Gastrocnemius medialis (tissue), 4 donors: ENCODE measurements at regions not wholly inside any gene's neighbourhood (a gene's known extent, or its start where the extent isn't known, plus 50 kb on each side); places are given as distances from the start of the nearest gene placed in this dataset.

Experiments used
- ATAC-seq, 2 donors: fragments of 150-250 bp; one replicate each; pipeline ENCODE4 v1.9.1; 2016
- DNase-seq, 2 donors: peaks; one replicate each; pipeline ENCODE4 v3.0.0-alpha.2; 2019
- H3K27ac ChIP-seq, 4 donors: fragments of 200-600 bp; sonication (generic); 1 replicate in 1 of 4; 2 replicates in 3 of 4; pipeline ENCODE4 v1.5.1; 2016 to 2018; ENCODE audit warnings: mild to moderate bottlenecking in 2 of 4, moderate library complexity in 1 of 4
- H3K27me3 ChIP-seq, 3 donors: fragments of 200-600 bp; sonication (generic) in 2 of 3; 1 replicate in 1 of 3; 2 replicates in 2 of 3; pipeline versions ENCODE4 v1.5.1 to v1.6.0; 2016 to 2019; ENCODE audit warnings: mild to moderate bottlenecking in 1 of 3, moderate library complexity in 1 of 3
- H3K36me3 ChIP-seq, 2 donors: fragments of 200-600 bp; sonication (generic) in 1 of 2; one replicate each; pipeline ENCODE4 v1.5.1; 2017 to 2018
- H3K4me1 ChIP-seq, 2 donors: fragments of 200-600 bp; sonication (generic) in 1 of 2; one replicate each; pipeline ENCODE4 v1.5.1; 2016 to 2017; ENCODE audit warnings: mild to moderate bottlenecking in 2 of 2
- H3K4me3 ChIP-seq, 4 donors: fragments of 200-600 bp; sonication (generic) in 3 of 4; 1 replicate in 1 of 4; 2 replicates in 3 of 4; pipeline ENCODE4 v1.5.1; 2016 to 2019; ENCODE audit warnings: mild to moderate bottlenecking in 2 of 4
- H3K9me3 ChIP-seq, 3 donors: fragments of 200-600 bp; sonication (generic) in 2 of 3; 1 replicate in 1 of 3; 2 replicates in 2 of 3; pipeline ENCODE4 v1.5.1; 2016 to 2019
- POLR2A ChIP-seq, 2 donors: fragments of 450-650 bp; IDR thresholded peaks; one replicate each; pipeline ENCODE4 v1.6.1; 2017; ENCODE audit warnings: antibody characterized with exemption in 2 of 2, mild to moderate bottlenecking in 2 of 2, moderate library complexity in 2 of 2
- in situ Hi-C, 4 donors: fragments of 200-750 bp; cut with MboI; loops; one replicate each; pipeline versions ENCODE4 v1.15.0 to v1.8.0; 2017; ENCODE audit warnings: low sequenced_read_pairs in 4 of 4
- intact Hi-C: fragments of 100-400 bp; cut with DNase I; formaldehyde crosslinking; loops from one replicate; pipeline ENCODE4 v1.15.1; 2023; ENCODE audit warnings: low total_unique reads
- TF ChIP-seq, protein P1 (sequence below), 5 experiments: fragments of 450-650 bp in 3 of 5; fragments of 200-600 bp in 2 of 5; sonication (generic) in 2 of 5; IDR thresholded peaks in 4 of 5; conservative IDR thresholded peaks in 1 of 5; 1 replicate in 4 of 5; 2 replicates in 1 of 5; pipeline ENCODE4 v1.5.1; 2016 to 2019; ENCODE audit warnings: antibody characterized with exemption in 5 of 5, mild to moderate bottlenecking in 3 of 5, moderate library complexity in 3 of 5

DNA sequence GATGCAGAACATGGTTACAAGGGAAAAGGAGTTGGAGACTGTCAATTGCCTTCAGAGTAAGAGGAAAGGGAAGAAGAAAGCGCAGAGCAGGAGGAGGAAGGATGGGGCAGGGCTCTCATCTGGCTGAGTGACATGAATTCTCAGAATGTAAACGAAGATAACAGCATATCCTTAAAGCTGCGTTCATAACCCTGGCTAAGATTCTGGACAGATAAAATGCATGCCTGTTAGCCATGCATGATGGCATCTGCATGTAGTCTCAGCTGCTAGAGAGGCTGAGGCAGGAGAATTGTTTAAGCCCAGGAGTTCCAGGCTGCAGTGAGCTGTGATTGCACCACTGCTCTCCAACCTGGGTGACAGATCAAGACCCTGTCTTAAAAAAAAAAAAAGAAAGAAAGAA lies 493.5 kb upstream of the PRKX start:
- DNase-seq (no peak), ATAC-seq (no peak)
- no peaks in the 10 kb centered on the region for H3K27me3 ChIP-seq
- H3K9me3 ChIP-seq = no peaks in the 10 kb centered on the region
- no peak overlapping the region for H3K27ac ChIP-seq
- intact Hi-C loops (no loop called here), in situ Hi-C loops (no loop called here)
- no peaks in the 10 kb centered on the region for H3K4me1 ChIP-seq
- TF ChIP-seq POLR2A (IDR thresholded peaks at IDR 0.05) = no peak
- TF ChIP-seq, protein P1, sequence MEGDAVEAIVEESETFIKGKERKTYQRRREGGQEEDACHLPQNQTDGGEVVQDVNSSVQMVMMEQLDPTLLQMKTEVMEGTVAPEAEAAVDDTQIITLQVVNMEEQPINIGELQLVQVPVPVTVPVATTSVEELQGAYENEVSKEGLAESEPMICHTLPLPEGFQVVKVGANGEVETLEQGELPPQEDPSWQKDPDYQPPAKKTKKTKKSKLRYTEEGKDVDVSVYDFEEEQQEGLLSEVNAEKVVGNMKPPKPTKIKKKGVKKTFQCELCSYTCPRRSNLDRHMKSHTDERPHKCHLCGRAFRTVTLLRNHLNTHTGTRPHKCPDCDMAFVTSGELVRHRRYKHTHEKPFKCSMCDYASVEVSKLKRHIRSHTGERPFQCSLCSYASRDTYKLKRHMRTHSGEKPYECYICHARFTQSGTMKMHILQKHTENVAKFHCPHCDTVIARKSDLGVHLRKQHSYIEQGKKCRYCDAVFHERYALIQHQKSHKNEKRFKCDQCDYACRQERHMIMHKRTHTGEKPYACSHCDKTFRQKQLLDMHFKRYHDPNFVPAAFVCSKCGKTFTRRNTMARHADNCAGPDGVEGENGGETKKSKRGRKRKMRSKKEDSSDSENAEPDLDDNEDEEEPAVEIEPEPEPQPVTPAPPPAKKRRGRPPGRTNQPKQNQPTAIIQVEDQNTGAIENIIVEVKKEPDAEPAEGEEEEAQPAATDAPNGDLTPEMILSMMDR (IDR thresholded peaks at IDR 0.05 in 4 of 5, conservative IDR thresholded peaks at IDR 0.05 in 1 of 5) = no peak
- H3K36me3 ChIP-seq = no peaks in the 10 kb centered on the region
- H3K4me3 ChIP-seq = no peak overlapping the region

DNA sequence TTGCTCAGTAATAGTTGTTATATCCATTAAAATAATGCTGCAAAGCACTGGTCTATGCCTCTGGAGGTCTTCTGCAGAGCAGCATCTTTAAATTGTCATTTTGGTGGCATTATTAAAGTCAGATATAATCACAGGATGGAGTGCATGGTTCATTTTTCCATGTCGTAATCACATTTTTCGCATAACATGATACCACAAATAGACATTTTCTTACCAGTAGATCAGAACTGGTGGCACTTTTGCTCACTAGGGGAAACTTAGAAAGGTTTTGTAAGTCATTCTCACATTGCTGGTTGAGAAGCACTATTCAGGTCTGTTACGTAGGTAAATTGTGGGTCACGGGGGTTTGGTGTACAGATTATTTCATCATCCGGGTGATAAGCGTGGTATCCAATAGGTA lies 484.5 kb upstream of the PRKX start:
- Histone ChIP-seq H3K27ac (no peak overlapping the region), H3K36me3 (no peaks in the 10 kb centered on the region), H3K27me3 (no peaks in the 10 kb centered on the region), H3K4me3 (no peak overlapping the region), H3K4me1 (no peaks in the 10 kb centered on the region), H3K9me3 (no peaks in the 10 kb centered on the region)
- DNase-seq = no peak
- TF ChIP-seq POLR2A (IDR thresholded peaks at IDR 0.05) = no peak
- TF ChIP-seq, protein P1 (IDR thresholded peaks at IDR 0.05 in 4 of 5, conservative IDR thresholded peaks at IDR 0.05 in 1 of 5) = no peak
- in situ Hi-C loops = no loop called here
- ATAC-seq = no peak
- intact Hi-C loops = no loop called here

DNA sequence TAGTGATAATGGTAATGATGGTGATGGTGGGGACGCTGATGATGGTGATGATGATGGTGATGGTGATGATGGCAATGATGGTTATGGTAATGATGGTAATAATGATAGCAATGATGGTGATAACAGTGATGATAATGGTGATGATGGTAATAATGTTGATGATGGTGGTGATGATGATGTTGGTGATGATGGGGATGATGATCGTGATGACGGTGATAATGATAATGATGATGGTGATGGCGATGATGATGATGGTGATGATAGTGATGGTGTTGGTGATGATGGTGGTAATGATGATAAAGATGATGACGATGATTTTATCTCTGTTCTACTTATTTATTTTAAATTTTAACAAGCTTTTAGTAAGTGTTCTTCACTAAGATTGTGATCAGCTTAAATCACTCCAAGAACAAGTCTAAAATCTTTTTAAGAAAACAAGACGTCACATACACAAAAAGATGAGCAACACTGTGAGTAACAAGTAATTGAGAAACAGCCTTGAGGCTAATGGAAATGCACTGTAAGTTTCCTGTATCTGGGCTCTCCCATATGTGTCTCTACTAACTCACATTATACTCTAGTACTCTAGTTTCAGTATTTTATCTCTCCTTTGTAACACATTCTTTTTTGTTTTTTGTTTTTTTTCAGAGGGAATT lies 480.2 kb upstream of the PRKX start:
- no peaks in the 10 kb centered on the region for H3K36me3 ChIP-seq
- no peak overlapping the region for H3K27ac ChIP-seq
- in situ Hi-C loops (no loop called here), intact Hi-C loops (no loop called here)
- DNase-seq (no peak), ATAC-seq (no peak)
- no peak overlapping the region for H3K4me3 ChIP-seq
- H3K9me3 ChIP-seq = no peaks in the 10 kb centered on the region
- no peaks in the 10 kb centered on the region for H3K27me3 ChIP-seq
- no peaks in the 10 kb centered on the region for H3K4me1 ChIP-seq
- TF ChIP-seq, protein P1 (IDR thresholded peaks at IDR 0.05 in 4 of 5, conservative IDR thresholded peaks at IDR 0.05 in 1 of 5) = no peak
- TF ChIP-seq POLR2A (IDR thresholded peaks at IDR 0.05) = no peak

DNA sequence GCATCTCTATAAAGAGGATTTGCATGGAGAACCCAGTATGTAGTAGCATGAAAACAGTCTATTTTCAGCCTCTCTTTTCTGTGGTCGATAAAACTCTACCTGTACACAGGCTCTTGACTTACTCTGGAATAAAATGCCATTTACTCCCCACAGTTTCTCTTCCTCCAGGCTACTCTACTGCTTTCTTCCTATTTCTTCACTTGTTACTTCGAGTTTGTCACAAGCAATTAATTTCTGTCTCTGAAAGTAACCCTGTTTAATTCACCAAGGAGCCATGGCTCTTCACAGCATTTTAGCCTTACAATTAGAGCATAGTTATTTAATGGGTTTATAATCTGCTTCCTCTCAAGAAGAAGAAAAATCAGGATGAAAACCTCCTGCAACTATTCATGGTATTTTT lies 472.9 kb upstream of the PRKX start:
- TF ChIP-seq, protein P1 (IDR thresholded peaks at IDR 0.05 in 4 of 5, conservative IDR thresholded peaks at IDR 0.05 in 1 of 5) = no peak
- no peak for TF ChIP-seq POLR2A (IDR thresholded peaks at IDR 0.05)
- ATAC-seq (no peak), DNase-seq (no peak)
- intact Hi-C loops (no loop called here), in situ Hi-C loops (no loop called here)
- no peaks in the 10 kb centered on the region for H3K36me3 ChIP-seq
- H3K27ac ChIP-seq = no peak overlapping the region
- no peaks in the 10 kb centered on the region for H3K9me3 ChIP-seq
- H3K4me1 ChIP-seq = no peaks in the 10 kb centered on the region
- H3K4me3 ChIP-seq = no peak overlapping the region
- H3K27me3 ChIP-seq = no peaks in the 10 kb centered on the region

DNA sequence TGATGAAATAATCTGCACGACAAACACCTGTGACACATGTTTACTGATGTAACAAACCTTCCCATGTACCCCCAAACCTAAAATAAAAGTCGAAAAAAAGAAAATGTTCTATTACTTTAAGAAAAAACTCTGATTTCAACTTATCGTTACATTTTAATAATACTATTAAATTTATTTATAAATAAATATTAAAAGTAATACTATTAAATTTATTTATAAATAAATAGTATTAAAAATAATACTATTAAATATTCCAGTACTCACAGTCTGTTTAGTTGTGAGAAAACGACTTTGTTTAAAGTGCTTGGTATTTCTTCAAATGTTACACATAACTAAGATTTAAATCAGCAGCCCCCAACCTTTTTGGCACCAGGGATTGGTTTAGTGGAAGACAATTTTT lies 471.6 kb upstream of the PRKX start:
- H3K9me3 ChIP-seq = no peaks in the 10 kb centered on the region
- no peaks in the 10 kb centered on the region for H3K36me3 ChIP-seq
- in situ Hi-C loops = no loop called here
- no peaks in the 10 kb centered on the region for H3K27me3 ChIP-seq
- no peaks in the 10 kb centered on the region for H3K4me1 ChIP-seq
- no peak overlapping the region for H3K4me3 ChIP-seq
- ATAC-seq = no peak
- no peak for DNase-seq
- intact Hi-C loops = no loop called here
- H3K27ac ChIP-seq = no peak overlapping the region
- TF ChIP-seq, protein P1 (IDR thresholded peaks at IDR 0.05 in 4 of 5, conservative IDR thresholded peaks at IDR 0.05 in 1 of 5) = no peak
- TF ChIP-seq POLR2A (IDR thresholded peaks at IDR 0.05) = no peak
